ENCODE measurements at regions not wholly inside any gene's neighbourhood (a gene's known extent, or its start where the extent isn't known, plus 50 kb on each side); places are given as distances from the start of the nearest gene placed in this dataset.

DNA sequence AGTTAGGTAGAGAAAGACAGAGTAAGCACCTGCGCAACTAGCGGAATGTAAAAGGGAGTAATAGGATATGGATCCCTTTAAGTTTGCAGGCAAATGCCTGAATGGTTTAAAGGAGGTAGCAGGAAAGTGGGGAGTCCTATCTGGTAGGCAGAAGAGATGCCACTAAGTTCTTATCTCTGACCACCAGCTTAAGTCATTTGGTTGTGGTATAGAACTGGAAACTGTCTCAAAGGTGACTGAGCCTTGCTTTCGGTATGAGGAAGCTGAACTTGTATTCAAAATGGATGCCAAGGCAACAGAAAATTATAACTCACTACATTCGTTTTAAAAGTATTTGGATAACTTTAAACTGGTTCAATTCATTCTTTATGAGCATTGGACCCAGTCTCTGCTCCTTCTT lies 475.6 kb downstream of the DMRTA1 start:
- Mint-ChIP-seq H3K4me3 (ENCODE audit: unreplicated experiment) (no peak overlapping the region), H3K27ac (ENCODE audit: unreplicated experiment) (no peak overlapping the region), H3K27me3 (ENCODE audit: unreplicated experiment) (no peaks in the 10 kb centered on the region), H3K4me1 (ENCODE audit: unreplicated experiment) (no peaks in the 10 kb centered on the region), H3K9me3 (ENCODE audit: unreplicated experiment) (no peaks in the 10 kb centered on the region), H3K36me3 (ENCODE audit: unreplicated experiment) (no peaks in the 10 kb centered on the region)
- DNase-seq (ENCODE audit: extremely low spot score, unreplicated experiment): no peak
- TF ChIP-seq, protein P1, sequence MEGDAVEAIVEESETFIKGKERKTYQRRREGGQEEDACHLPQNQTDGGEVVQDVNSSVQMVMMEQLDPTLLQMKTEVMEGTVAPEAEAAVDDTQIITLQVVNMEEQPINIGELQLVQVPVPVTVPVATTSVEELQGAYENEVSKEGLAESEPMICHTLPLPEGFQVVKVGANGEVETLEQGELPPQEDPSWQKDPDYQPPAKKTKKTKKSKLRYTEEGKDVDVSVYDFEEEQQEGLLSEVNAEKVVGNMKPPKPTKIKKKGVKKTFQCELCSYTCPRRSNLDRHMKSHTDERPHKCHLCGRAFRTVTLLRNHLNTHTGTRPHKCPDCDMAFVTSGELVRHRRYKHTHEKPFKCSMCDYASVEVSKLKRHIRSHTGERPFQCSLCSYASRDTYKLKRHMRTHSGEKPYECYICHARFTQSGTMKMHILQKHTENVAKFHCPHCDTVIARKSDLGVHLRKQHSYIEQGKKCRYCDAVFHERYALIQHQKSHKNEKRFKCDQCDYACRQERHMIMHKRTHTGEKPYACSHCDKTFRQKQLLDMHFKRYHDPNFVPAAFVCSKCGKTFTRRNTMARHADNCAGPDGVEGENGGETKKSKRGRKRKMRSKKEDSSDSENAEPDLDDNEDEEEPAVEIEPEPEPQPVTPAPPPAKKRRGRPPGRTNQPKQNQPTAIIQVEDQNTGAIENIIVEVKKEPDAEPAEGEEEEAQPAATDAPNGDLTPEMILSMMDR (IDR thresholded peaks at IDR 0.05): no peak

DNA sequence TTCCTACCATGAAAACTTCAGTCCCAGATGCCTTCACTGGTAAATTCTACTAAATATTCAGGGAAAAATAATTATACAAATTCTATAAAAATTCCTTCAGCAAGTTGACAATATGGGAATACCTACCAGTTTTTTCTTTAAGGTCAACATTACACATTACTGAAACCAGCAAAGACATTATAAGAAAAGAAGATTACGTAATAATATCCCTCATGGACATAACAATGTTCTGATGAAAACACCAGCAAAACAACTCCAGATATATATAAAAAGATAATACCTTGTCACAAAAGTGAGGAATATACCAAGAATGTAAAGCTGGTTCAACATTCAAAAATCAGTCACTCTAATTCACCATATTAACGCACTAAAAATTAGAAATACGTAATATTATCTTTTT lies 507.9 kb downstream of the DMRTA1 start:
- TF ChIP-seq, protein P1 (IDR thresholded peaks at IDR 0.05): no peak

DNA sequence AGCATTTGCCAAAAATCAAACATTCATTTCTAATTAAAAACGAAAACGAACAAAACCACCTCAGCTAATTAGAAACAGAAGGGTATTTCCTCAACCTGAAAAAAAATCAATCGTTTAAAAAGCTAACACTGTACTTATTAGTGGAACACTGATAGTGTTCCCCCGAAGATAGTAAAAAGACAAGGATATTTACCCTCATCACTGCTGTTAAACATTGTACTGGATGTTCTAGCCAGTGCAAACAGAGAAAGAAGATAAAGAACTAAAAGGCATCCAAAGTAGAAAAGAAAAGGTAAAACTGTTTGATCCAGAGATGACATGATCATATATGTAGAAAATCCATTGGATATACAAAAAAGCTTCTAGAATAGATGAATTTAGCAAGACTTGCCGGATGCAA lies 508.3 kb downstream of the DMRTA1 start:
- no peak overlapping the region for H3K27ac Mint-ChIP-seq (ENCODE audit: unreplicated experiment)
- no peaks in the 10 kb centered on the region for H3K36me3 Mint-ChIP-seq (ENCODE audit: unreplicated experiment)
- H3K27me3 Mint-ChIP-seq (ENCODE audit: unreplicated experiment): no peaks in the 10 kb centered on the region
- no peaks in the 10 kb centered on the region for H3K9me3 Mint-ChIP-seq (ENCODE audit: unreplicated experiment)
- TF ChIP-seq, protein P1 (IDR thresholded peaks at IDR 0.05): no peak
- H3K4me3 Mint-ChIP-seq (ENCODE audit: unreplicated experiment): no peak overlapping the region
- H3K4me1 Mint-ChIP-seq (ENCODE audit: unreplicated experiment): no peaks in the 10 kb centered on the region
- no peak for DNase-seq (ENCODE audit: extremely low spot score, unreplicated experiment)

More for the DNA sequence above, 507.9 kb downstream of the DMRTA1 start:
- DNase-seq (ENCODE audit: extremely low spot score, unreplicated experiment): no peak
- H3K9me3 Mint-ChIP-seq (ENCODE audit: unreplicated experiment): no peaks in the 10 kb centered on the region
- H3K4me3 Mint-ChIP-seq (ENCODE audit: unreplicated experiment): no peak overlapping the region
- H3K36me3 Mint-ChIP-seq (ENCODE audit: unreplicated experiment): no peaks in the 10 kb centered on the region
- H3K27ac Mint-ChIP-seq (ENCODE audit: unreplicated experiment): no peak overlapping the region
- H3K4me1 Mint-ChIP-seq (ENCODE audit: unreplicated experiment): no peaks in the 10 kb centered on the region
- H3K27me3 Mint-ChIP-seq (ENCODE audit: unreplicated experiment): no peaks in the 10 kb centered on the region

DNA sequence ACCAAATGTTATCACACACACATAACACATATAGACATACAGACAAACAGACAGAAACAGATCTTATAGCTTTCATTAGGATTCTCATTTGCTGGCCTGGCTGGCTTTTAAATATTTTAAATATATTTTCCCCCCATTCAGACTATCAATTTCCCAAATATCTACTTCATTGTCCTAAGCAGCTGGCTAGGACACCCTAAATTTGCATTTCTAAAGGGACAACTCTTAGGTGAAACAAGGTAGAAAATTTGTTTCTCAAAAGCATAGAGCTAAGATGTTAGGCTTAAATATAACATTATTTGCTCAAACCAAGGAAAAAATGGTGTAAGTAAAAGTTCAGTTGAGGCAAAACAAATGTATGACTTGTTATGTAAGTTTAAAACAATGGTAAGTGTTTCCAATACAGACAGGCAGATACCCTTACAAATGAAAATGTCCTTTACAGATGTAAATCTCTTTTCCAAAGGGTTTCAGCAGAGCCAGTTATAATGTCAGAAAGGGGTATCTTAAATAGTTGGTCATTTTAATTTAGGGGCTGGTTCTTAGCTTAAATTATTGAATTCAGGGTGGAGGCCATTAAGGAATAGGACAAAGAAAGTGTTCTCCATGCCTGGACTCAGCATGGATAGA lies 522.8 kb downstream of the DMRTA1 start:
- TF ChIP-seq, protein P1 (IDR thresholded peaks at IDR 0.05): no peak
- no peaks in the 10 kb centered on the region for H3K9me3 Mint-ChIP-seq (ENCODE audit: unreplicated experiment)
- H3K36me3 Mint-ChIP-seq (ENCODE audit: unreplicated experiment): no peaks in the 10 kb centered on the region
- no peak for DNase-seq (ENCODE audit: extremely low spot score, unreplicated experiment)
- H3K4me3 Mint-ChIP-seq (ENCODE audit: unreplicated experiment): no peak overlapping the region
- no peaks in the 10 kb centered on the region for H3K27me3 Mint-ChIP-seq (ENCODE audit: unreplicated experiment)
- H3K27ac Mint-ChIP-seq (ENCODE audit: unreplicated experiment): no peak overlapping the region
- no peaks in the 10 kb centered on the region for H3K4me1 Mint-ChIP-seq (ENCODE audit: unreplicated experiment)

DNA sequence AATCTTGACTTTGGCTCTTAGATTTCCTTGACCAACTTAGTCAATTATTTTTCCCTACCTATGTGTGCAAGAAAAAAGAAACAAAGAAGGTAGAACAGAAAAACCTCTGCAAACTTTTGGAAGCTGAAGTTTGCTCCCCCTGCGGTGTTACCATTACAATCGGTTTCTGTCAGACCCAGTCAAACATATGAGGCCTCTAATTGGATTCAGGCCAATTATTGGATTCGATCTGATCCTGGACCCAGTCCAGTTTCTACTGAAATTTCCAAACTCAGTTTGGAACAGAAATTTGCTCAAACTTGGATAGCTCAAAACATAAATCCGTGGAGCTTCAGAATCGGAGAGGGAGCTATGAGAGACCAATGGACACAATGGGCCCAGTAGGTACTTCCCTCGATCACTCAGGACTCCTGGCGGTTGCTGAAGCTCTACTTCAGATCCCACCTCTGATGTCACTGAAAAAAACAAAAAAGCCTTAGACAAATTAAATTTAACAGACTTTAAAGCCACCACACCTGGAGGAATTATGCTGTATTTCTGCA lies 523.9 kb downstream of the DMRTA1 start:
- H3K4me3 Mint-ChIP-seq (ENCODE audit: unreplicated experiment): no peak overlapping the region
- H3K4me1 Mint-ChIP-seq (ENCODE audit: unreplicated experiment): no peaks in the 10 kb centered on the region
- DNase-seq (ENCODE audit: extremely low spot score, unreplicated experiment): no peak
- TF ChIP-seq, protein P1 (IDR thresholded peaks at IDR 0.05): no peak
- H3K27me3 Mint-ChIP-seq (ENCODE audit: unreplicated experiment): no peaks in the 10 kb centered on the region
- H3K9me3 Mint-ChIP-seq (ENCODE audit: unreplicated experiment): no peaks in the 10 kb centered on the region
- no peaks in the 10 kb centered on the region for H3K36me3 Mint-ChIP-seq (ENCODE audit: unreplicated experiment)
- no peak overlapping the region for H3K27ac Mint-ChIP-seq (ENCODE audit: unreplicated experiment)

Data from osteocyte (in vitro differentiated cells).